ENCODE measurements at regions not wholly inside any gene's neighbourhood (a gene's known extent, or its start where the extent isn't known, plus 50 kb on each side); places are given as distances from the start of the nearest gene placed in this dataset.

DNA sequence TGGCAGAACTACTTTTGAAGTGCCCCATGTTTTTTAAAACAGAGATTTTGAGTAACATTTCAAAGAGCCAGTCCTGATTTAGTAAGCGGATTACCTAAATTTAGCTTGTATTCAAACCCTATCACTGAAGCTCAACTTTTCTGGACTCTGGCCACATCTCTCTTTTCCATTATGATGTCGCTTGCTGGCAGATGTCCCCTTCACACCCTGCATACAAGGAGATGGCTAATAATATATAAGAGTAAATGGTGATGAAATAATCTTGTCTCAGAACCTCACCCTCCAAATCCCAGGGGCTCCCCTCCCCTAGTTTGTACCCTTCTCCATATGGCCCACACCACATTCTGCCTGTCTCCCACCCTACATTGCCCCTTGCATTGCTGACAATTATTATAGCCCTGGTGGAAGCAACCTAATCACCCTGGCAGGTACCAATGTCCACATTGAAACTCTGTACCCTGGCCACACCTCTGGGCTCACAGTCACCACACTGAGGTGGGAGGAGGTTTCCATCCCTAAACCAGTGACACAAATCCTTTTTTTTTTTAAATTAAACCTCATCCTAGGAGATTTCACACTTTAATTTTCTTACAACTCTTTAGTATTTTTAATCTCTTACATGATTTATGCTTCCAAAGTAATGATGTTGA lies 106.0 kb upstream of the SYT6 start:
- intact Hi-C loops (cut with micrococcal nuclease) (no loop called here), in situ Hi-C loops (cut with MboI) (no loop called here)
- ATAC-seq (no peak), FAIRE-seq (no peak), DNase-seq (ENCODE audit: extremely low read depth in 1 of 4, low spot score in 3 of 4) (no peak)
- Histone ChIP-seq H3K4me2 (ENCODE audit: insufficient read depth, low read length) (no peak overlapping the region), H3K79me2 (ENCODE audit: control insufficient read depth, insufficient read depth, low read length) (no peaks in the 10 kb centered on the region), H3K36me3 (ENCODE audit: control insufficient read depth, insufficient read depth, low read length) (no peaks in the 10 kb centered on the region), H3K27ac (ENCODE audit: extremely low read depth, low read depth, low read length) (no peak overlapping the region), H2AFZ (ENCODE audit: low read depth, low read length) (no peak overlapping the region), H3K27me3 (ENCODE audit: control insufficient read depth in 2 of 2, insufficient read depth in 2 of 2, low read length in 2 of 2) (0 out of 5 replicates have a peak, but pooled peaks cover 0 to 7% of the 10 kb centered on the region in 2 experiments), H3K9ac (ENCODE audit: insufficient read depth in 1 of 2, low read depth in 2 of 2, low read length in 2 of 2) (no peak overlapping the region), H3K4me3 (no peak overlapping the region), H3K9me1 (ENCODE audit: control insufficient read depth, insufficient read depth, low read length) (no peaks in the 10 kb centered on the region), H4K20me1 (replicated peaks; ENCODE audit: control insufficient read depth, insufficient read depth, low read length) (no peaks in the 10 kb centered on the region), H3K9me3 (replicated peaks; ENCODE audit: control insufficient read depth, insufficient read depth, low read depth, low read length) (no peaks in the 10 kb centered on the region), H3K4me1 (replicated peaks in 1 of 2; ENCODE audit: control insufficient read depth in 2 of 2, insufficient read depth in 2 of 2, low read length in 2 of 2) (no peaks in the 10 kb centered on the region)
- POLR2A ChIA-PET, result no interaction called here
- BruUV-seq (replicated peaks), result no TSS peak
- CTCF ChIA-PET (ENCODE audit: low intra/inter-chr PET ratio), result interaction anchor here (0.6 kb wide), 1 partner anchor 1540 kb away, joined by 3 read pairs; no protein-coding TSS in a partner anchor
- no peak for TF ChIP-seq PHB2 (IDR thresholded peaks at IDR 0.05; ENCODE audit: low read depth)
- TF ChIP-seq BCL6 (CRISPR knock-in tag; IDR thresholded peaks at IDR 0.05), result no peak
- TF ChIP-seq, protein P1, sequence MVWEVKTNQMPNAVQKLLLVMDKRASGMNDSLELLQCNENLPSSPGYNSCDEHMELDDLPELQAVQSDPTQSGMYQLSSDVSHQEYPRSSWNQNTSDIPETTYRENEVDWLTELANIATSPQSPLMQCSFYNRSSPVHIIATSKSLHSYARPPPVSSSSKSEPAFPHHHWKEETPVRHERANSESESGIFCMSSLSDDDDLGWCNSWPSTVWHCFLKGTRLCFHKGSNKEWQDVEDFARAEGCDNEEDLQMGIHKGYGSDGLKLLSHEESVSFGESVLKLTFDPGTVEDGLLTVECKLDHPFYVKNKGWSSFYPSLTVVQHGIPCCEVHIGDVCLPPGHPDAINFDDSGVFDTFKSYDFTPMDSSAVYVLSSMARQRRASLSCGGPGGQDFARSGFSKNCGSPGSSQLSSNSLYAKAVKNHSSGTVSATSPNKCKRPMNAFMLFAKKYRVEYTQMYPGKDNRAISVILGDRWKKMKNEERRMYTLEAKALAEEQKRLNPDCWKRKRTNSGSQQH (CRISPR knock-in tag; IDR thresholded peaks at IDR 0.05), result no peak
- TF ChIP-seq, protein P2, sequence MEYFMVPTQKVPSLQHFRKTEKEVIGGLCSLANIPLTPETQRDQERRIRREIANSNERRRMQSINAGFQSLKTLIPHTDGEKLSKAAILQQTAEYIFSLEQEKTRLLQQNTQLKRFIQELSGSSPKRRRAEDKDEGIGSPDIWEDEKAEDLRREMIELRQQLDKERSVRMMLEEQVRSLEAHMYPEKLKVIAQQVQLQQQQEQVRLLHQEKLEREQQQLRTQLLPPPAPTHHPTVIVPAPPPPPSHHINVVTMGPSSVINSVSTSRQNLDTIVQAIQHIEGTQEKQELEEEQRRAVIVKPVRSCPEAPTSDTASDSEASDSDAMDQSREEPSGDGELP (CRISPR knock-in tag; IDR thresholded peaks at IDR 0.05; ENCODE audit: borderline replicate concordance), result no peak
- TF ChIP-seq SRF (CRISPR knock-in tag; IDR thresholded peaks at IDR 0.05), result no peak
- TF ChIP-seq NCOA4 (IDR thresholded peaks at IDR 0.05; ENCODE audit: partially characterized antibody), result no peak
- no peak for TF ChIP-seq ZNF699 (CRISPR knock-in tag; IDR thresholded peaks at IDR 0.05; ENCODE audit: insufficient replicate concordance)
- TF ChIP-seq ZNF696 (CRISPR knock-in tag; conservative IDR thresholded peaks at IDR 0.05), result no peak
- WGBS (ENCODE audit: insufficient coverage, low coverage, missing lambda C conversion rate), result 0% methylated on average over 2 of the region's 2 CpGs

All from K562 (cell line).